Stomach smooth muscle (tissue), 2 donors: ENCODE measurements at regions not wholly inside any gene's neighbourhood (a gene's known extent, or its start where the extent isn't known, plus 50 kb on each side); places are given as distances from the start of the nearest gene placed in this dataset.

Experiments
- H3K27ac ChIP-seq: one replicate; pipeline ENCODE4 v1.7.0; 2013; ENCODE audit warnings: mild to moderate bottlenecking, low read length, inconsistent platforms
- H3K27me3 ChIP-seq, 2 donors: one replicate each; pipeline ENCODE4 v1.7.0; 2013; ENCODE audit warnings: low read length in 2 of 2; ENCODE audit not compliant: insufficient read depth in 2 of 2, control insufficient read depth in 1 of 2
- H3K36me3 ChIP-seq, 2 donors: one replicate each; pipeline ENCODE4 v1.7.0; 2013; ENCODE audit warnings: low read length in 2 of 2; ENCODE audit not compliant: control insufficient read depth in 2 of 2, insufficient read depth in 2 of 2
- H3K4me1 ChIP-seq: one replicate; pipeline ENCODE4 v1.7.0; 2013; ENCODE audit warnings: low read length; ENCODE audit not compliant: control insufficient read depth, insufficient read depth
- H3K4me3 ChIP-seq, 2 donors: one replicate each; pipeline ENCODE4 v1.7.0; 2013; ENCODE audit warnings: low read length in 2 of 2
- H3K9ac ChIP-seq, 2 donors: one replicate each; pipeline ENCODE4 v1.7.0; 2013; ENCODE audit warnings: low read length in 2 of 2, mild to moderate bottlenecking in 1 of 2
- H3K9me3 ChIP-seq, 2 donors: one replicate each; pipeline ENCODE4 v1.7.0; 2013; ENCODE audit warnings: low read length in 2 of 2; ENCODE audit not compliant: control insufficient read depth in 2 of 2
- donor health status: healthy.
- donor health status: Pancreatic carcinoma.

- Histone ChIP-seq H3K9me3 (no peaks in the 10 kb centered on the region), H3K27me3 (no peaks in the 10 kb centered on the region), H3K36me3 (no peaks in the 10 kb centered on the region), H3K4me3 (no peak overlapping the region), H3K4me1 (no peaks in the 10 kb centered on the region), H3K9ac (no peak overlapping the region), H3K27ac (no peak overlapping the region)
These were observed 464.7 kb upstream of the HNRNPA3 start for GRCh38 chr2:176747928-176748327.

DNA sequence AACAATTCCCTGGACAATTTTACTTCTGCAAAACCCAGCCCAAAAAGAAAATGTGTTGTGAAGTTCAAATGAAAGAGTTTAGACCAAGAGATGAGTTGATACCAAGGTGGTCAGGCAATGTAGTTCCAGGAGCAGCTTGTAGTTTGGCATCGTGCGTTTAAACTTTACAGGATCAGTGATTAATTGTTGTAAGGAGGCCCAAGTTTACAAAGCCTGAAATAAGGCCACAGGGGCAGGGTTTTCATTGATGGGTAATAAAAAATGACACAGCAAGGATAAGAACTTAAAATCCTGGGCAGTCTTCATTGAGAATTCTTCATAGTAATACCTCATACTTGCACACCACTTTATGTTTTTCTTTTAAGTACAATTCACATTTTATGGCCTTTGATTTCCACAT is 463.9 kb upstream of the HNRNPA3 start:
- H3K36me3 ChIP-seq = no peaks in the 10 kb centered on the region
- no peak overlapping the region for H3K9ac ChIP-seq
- H3K9me3 ChIP-seq = no peaks in the 10 kb centered on the region
- H3K27ac ChIP-seq = no peak overlapping the region
- no peak overlapping the region for H3K4me3 ChIP-seq
- no peaks in the 10 kb centered on the region for H3K27me3 ChIP-seq
- H3K4me1 ChIP-seq = no peaks in the 10 kb centered on the region

GRCh38 chr2:176751314-176752227 is 461.0 kb upstream of the HNRNPA3 start:
- no peaks in the 10 kb centered on the region for H3K36me3 ChIP-seq
- no peaks in the 10 kb centered on the region for H3K27me3 ChIP-seq
- H3K9ac ChIP-seq = no peak overlapping the region
- no peaks in the 10 kb centered on the region for H3K4me1 ChIP-seq
- H3K4me3 ChIP-seq = no peak overlapping the region
- no peaks in the 10 kb centered on the region for H3K9me3 ChIP-seq
- no peak overlapping the region for H3K27ac ChIP-seq

DNA sequence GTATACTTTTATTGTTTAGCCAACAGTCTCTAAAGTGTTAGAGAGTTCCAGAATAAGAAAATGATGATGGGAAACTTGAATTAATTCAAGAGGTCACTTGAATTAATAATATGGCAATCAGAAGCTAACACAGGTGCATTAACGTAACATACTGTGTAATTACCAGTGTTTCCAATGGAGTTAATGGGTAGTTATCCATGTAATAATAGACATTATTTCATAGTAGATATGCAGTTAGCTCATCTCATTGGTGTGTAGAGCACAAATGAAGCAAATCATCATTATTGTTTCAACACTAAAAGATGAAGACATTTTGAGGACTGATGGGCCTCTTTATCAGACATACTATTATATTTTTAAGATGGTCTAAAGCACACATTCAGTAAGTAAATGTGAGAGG is 460.3 kb upstream of the HNRNPA3 start:
- no peaks in the 10 kb centered on the region for H3K27me3 ChIP-seq
- no peak overlapping the region for H3K4me3 ChIP-seq
- no peaks in the 10 kb centered on the region for H3K9me3 ChIP-seq
- no peak overlapping the region for H3K27ac ChIP-seq
- no peak overlapping the region for H3K9ac ChIP-seq
- H3K36me3 ChIP-seq = no peaks in the 10 kb centered on the region
- no peaks in the 10 kb centered on the region for H3K4me1 ChIP-seq

- H3K27ac ChIP-seq = no peak overlapping the region
- H3K9ac ChIP-seq = no peak overlapping the region
- no peaks in the 10 kb centered on the region for H3K9me3 ChIP-seq
- no peak overlapping the region for H3K4me3 ChIP-seq
- H3K4me1 ChIP-seq = no peaks in the 10 kb centered on the region
- H3K36me3 ChIP-seq = no peaks in the 10 kb centered on the region
- no peaks in the 10 kb centered on the region for H3K27me3 ChIP-seq
These were observed 459.4 kb upstream of the HNRNPA3 start for GRCh38 chr2:176753205-176753604.

DNA sequence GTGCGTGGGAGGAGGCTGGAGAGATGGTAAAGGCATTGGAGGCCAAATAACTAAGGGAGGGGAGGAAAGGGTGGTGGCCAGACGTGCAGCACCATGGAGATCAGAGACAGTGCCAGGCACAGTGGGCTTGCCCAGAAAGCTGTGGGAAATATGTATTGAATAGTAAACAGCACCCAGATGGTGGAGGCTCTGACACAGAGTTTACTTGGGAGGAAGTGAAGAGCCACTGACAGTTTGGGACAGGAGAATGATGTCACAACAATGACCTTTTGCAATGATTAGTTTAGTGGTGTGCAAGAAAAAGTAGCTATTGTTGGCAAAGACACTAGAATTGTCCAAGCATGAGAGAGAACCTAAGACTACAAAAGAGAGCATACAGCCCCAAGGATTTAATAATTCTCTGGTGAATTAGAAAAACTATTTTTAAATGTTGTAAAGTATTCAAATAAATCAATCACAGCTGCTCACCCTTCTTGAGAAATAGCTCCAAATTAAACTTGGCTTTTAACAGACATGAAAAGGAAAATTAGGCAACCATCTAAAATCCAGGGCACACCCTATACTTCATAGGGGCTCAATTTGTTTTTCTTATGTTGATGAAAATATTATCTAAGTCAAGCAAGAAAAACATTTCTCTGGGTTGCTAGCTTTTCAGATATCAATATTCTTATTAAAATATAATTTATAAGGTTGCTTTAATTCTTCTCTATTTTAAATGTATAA is 458.7 kb upstream of the HNRNPA3 start:
- no peaks in the 10 kb centered on the region for H3K4me1 ChIP-seq
- no peak overlapping the region for H3K4me3 ChIP-seq
- no peak overlapping the region for H3K9ac ChIP-seq
- H3K27ac ChIP-seq = no peak overlapping the region
- no peaks in the 10 kb centered on the region for H3K9me3 ChIP-seq
- no peaks in the 10 kb centered on the region for H3K27me3 ChIP-seq
- no peaks in the 10 kb centered on the region for H3K36me3 ChIP-seq

- H3K27ac ChIP-seq = no peak overlapping the region
- no peaks in the 10 kb centered on the region for H3K4me1 ChIP-seq
- no peaks in the 10 kb centered on the region for H3K36me3 ChIP-seq
- H3K9ac ChIP-seq = no peak overlapping the region
- no peaks in the 10 kb centered on the region for H3K9me3 ChIP-seq
- H3K27me3 ChIP-seq = no peaks in the 10 kb centered on the region
- H3K4me3 ChIP-seq = no peak overlapping the region
These were observed 457.0 kb upstream of the HNRNPA3 start for GRCh38 chr2:176755537-176756135.

- Histone ChIP-seq H3K4me1 (no peaks in the 10 kb centered on the region), H3K4me3 (no peak overlapping the region), H3K36me3 (no peaks in the 10 kb centered on the region), H3K9ac (no peak overlapping the region), H3K9me3 (no peaks in the 10 kb centered on the region), H3K27me3 (no peaks in the 10 kb centered on the region), H3K27ac (no peak overlapping the region)
These were observed 454.2 kb upstream of the HNRNPA3 start for GRCh38 chr2:176758426-176758825.

GRCh38 chr2:176760439-176760838 is 452.2 kb upstream of the HNRNPA3 start:
- H3K9ac ChIP-seq = no peak overlapping the region
- H3K27ac ChIP-seq = no peak overlapping the region
- no peak overlapping the region for H3K4me3 ChIP-seq
- H3K27me3 ChIP-seq = no peaks in the 10 kb centered on the region
- H3K9me3 ChIP-seq = no peaks in the 10 kb centered on the region
- H3K4me1 ChIP-seq = no peaks in the 10 kb centered on the region
- H3K36me3 ChIP-seq = no peaks in the 10 kb centered on the region

- no peaks in the 10 kb centered on the region for H3K9me3 ChIP-seq
- no peaks in the 10 kb centered on the region for H3K36me3 ChIP-seq
- no peak overlapping the region for H3K4me3 ChIP-seq
- H3K27ac ChIP-seq = no peak overlapping the region
- H3K27me3 ChIP-seq = peaks cover 0 to 2% of the 10 kb centered on the region in 2 donors
- no peak overlapping the region for H3K9ac ChIP-seq
- H3K4me1 ChIP-seq = no peaks in the 10 kb centered on the region
These were observed 449.5 kb upstream of the HNRNPA3 start for GRCh38 chr2:176763130-176763529.
